Erythroblast (primary cell): ENCODE measurements at regions not wholly inside any gene's neighbourhood (a gene's known extent, or its start where the extent isn't known, plus 50 kb on each side); places are given as distances from the start of the nearest gene placed in this dataset.

Experiments
- DNase-seq, 2 experiments: peaks; one replicate each; lab custom pipeline; 2025; lab: John Stamatoyannopoulos, UW
- GATA1 ChIP-seq: IDR thresholded peaks from 2 replicates; pipeline ENCODE4 v1.6.1; 2011; ENCODE audit warnings: low read depth, mild to moderate bottlenecking, control low read depth, low read length, moderate library complexity
- POLR2A ChIP-seq: IDR thresholded peaks from 2 replicates; pipeline ENCODE4 v1.6.1; 2011; ENCODE audit warnings: mild to moderate bottlenecking, low read length

- no peak for TF ChIP-seq GATA1
- no peak for TF ChIP-seq POLR2A
- DNase-seq: no peak
Observed at GRCh38 chr1:195495720-195496635, 1112.3 kb downstream of the KCNT2 start.

DNA sequence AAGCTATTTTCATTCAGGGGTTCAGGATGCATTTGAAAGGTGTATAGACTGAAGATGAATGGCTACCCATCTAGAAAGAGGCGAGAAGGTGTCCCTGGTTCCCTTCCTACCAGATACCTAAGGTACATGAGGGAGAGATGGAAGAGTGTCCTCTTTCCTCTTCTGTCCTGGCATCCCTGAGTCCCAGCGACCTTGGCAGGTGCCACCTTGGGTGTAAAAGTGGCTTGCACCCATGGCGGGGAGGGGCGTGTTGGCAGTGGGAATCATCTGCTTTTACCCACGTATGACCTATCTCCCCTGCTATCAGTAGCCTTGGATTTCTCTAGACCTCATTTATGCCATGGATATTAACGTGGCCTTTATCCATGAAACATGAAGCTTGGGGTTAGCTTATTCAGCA is 1126.1 kb downstream of the KCNT2 start:
- DNase-seq: no peak
- no peak for TF ChIP-seq GATA1
- no peak for TF ChIP-seq POLR2A

DNA sequence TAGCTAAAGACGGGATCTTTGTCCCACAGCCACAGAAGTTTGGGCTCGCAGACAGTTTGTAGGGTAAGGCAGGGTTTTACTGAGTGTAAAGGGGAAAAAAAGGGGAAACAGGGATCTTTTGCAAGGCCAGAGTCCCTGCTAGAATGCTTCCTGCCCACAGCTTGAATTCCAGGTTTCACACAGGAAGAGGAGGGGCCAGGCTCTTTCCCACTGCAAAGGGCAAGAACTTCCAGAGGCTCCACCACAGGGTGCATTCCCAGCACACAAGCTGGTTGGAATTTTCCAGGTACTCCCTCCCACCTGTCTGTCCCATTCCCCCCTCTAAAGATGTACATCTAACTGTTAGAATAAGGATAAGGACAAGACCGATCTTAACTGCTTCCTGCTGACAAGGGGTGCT is 1126.9 kb downstream of the KCNT2 start:
- TF ChIP-seq GATA1: no peak
- no peak for TF ChIP-seq POLR2A
- DNase-seq: no peak

GRCh38 chr1:195475568-195475967 is 1132.7 kb downstream of the KCNT2 start:
- DNase-seq: no peak
- TF ChIP-seq POLR2A (no peak), GATA1 (no peak)

DNA sequence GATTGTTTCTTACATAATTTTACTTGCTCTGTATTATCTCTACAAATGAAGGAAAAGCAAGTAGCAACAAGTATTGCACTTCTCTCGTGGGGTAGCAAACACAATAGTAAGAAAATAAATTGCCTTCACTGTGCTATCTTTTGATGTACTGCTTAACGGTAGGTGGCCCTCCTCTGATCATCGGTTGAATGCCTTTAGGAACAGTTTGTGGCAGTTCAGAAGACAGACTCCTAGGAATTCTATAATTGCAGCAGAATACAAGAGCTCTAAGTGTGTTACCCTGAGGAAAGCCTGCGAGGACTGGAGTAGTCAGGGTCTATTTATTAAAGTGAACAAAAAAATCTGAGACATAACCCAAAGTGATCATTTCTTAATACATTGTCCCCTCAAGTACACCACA is 1135.9 kb downstream of the KCNT2 start:
- TF ChIP-seq POLR2A: no peak
- TF ChIP-seq GATA1: no peak

GRCh38 chr1:195466639-195467038 is 1141.6 kb downstream of the KCNT2 start:
- TF ChIP-seq GATA1 (no peak), POLR2A (no peak)
- no peak for DNase-seq

More for the DNA sequence above, 1135.9 kb downstream of the KCNT2 start:
- no peak for DNase-seq

- no peak for TF ChIP-seq POLR2A
- no peak for TF ChIP-seq GATA1
- no peak for DNase-seq
Observed at GRCh38 chr1:195462646-195463045, 1145.6 kb downstream of the KCNT2 start.

GRCh38 chr1:195462152-195462551 is 1146.1 kb downstream of the KCNT2 start:
- TF ChIP-seq GATA1 (no peak), POLR2A (no peak)
- no peak for DNase-seq

DNA sequence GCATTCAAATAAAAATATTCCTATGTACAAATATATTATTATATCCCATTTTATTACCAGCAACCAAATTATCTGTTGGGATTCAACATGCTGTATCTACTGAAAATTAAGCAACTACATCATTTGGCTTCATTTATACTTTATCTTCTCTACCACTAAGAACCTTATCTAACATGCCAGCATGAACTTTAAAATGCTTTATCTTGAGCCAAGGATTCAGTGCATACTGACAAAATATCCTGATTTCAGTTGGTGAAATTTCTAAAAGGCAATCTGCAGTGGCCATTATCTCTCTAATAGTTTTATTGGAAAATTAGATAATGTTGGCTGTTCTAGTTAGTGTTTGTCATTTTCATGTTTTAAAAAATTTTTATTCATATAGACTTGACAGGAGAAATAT is 1149.9 kb downstream of the KCNT2 start:
- DNase-seq: peak in 1 of 2 experiments; percentile 2
- TF ChIP-seq POLR2A (no peak), GATA1 (no peak)

- TF ChIP-seq POLR2A (no peak), GATA1 (no peak)
- DNase-seq: no peak
Observed at GRCh38 chr1:195450794-195451193, 1157.4 kb downstream of the KCNT2 start.

DNA sequence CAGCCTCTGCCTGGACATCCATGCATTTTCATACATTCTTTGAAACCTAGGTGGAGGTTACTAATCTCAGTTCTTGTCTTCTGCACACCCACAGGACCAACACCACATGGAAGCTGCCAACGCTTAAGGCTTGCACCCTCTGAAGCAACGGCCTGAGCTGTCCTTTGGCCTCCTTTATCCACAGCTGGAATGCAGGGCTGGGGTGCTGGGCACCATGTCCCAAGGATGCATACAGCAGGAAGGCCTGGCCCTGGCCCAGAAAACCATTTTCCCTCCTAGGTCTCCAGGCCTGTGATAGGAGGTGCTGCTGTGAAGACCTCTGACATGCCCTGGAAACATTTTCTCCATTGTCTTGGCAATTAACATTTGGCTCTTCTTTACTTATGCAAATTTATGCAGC is 1168.6 kb downstream of the KCNT2 start:
- TF ChIP-seq GATA1: no peak
- TF ChIP-seq POLR2A: no peak
- DNase-seq: no peak

DNA sequence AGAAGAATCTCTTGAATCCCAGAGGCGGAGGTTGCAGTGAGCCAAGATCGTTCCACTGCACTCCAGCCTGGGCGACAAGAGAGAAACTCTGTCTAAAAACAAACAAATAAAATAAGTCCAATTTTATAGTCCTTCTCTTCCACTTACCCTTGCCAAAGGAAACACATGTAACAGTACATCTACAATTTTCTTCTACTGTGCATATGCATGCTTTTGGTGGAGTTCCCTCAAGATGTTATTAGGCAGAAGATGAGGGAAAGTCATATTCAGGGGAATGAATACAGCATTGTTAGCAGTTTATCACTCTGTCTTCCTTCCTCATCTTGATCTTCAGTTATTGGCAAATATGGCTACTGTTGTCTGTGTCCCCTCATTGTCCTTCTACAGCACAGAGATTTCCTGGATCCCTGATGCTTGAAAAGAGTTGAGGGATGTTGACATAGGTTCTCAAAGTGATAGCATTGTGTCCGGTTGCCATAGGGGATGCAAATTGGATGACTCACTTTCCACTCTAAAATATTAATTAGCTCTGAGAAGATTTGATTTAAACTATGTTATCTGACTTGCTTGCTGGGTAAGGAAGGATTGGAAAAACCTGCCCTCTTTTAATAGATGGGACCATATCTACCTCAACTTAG is 1173.6 kb downstream of the KCNT2 start:
- TF ChIP-seq GATA1 (no peak), POLR2A (no peak)
- no peak for DNase-seq

DNA sequence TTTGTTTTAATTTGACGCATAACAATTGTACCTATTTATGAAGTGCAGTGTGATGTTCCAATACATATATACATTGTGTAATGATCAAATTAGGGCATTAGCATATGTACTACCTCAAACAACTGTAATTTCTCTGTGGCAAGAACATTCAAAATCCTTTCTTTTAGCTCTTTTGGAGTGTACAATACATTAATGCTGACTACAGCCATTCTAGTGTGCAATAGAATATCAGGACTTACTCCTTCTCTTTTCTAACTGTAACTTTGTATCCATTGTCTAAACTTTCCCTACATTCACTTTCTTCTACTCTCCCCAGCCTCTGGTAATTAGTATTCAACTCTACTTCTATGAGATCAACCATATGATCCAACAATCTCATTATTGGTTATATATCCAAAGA is 1177.4 kb downstream of the KCNT2 start:
- TF ChIP-seq POLR2A (no peak), GATA1 (no peak)
- no peak for DNase-seq

GRCh38 chr1:195428927-195429326 is 1179.3 kb downstream of the KCNT2 start:
- DNase-seq: no peak
- TF ChIP-seq GATA1 (no peak), POLR2A (no peak)

DNA sequence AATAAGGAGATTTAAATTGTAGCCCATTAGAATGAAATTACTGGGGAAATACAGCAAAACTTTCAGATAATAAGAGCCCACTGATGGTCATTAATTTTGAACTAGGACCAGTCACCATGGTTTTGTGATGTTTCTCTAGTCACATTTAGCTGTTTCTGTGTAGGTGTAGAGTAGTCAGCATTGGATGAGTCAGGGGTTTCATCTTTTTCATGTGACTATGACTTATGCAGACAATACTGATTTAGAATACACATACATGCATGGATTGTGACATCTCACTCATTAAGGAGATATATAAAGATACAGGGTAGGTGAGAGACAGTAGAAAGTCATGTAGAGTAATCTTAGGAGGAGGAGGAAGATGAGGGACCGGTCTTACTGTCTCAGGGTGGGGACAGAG is 1192.7 kb downstream of the KCNT2 start:
- no peak for DNase-seq
- TF ChIP-seq GATA1 (no peak), POLR2A (no peak)

DNA sequence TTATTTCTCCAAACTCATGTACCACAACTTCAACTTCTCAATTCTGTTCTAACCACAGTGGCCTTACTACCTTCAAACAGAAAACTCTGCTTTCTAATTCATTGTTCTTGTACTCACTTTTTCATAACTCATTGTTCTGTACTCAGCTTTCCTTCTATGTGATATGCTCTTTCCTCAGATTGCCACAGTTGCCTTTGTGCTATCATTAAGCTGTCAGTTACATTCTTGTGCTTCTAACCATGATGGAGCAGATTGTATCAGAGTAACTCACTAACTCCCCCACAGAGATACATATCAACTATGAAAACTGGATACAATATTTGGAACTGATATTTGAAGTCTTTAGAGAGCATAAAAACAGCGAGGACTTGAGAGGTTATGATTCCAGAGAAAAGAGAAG is 1213.7 kb downstream of the KCNT2 start:
- no peak for DNase-seq
- TF ChIP-seq GATA1 (no peak), POLR2A (no peak)
